ENCODE measurements at regions not wholly inside any gene's neighbourhood (a gene's known extent, or its start where the extent isn't known, plus 50 kb on each side); places are given as distances from the start of the nearest gene placed in this dataset.
"Not testable (repeated sequence)": the region's sequence is repeated elsewhere in the genome, so short reads cannot be mapped to it uniquely, and the experiment has no call there.

DNA sequence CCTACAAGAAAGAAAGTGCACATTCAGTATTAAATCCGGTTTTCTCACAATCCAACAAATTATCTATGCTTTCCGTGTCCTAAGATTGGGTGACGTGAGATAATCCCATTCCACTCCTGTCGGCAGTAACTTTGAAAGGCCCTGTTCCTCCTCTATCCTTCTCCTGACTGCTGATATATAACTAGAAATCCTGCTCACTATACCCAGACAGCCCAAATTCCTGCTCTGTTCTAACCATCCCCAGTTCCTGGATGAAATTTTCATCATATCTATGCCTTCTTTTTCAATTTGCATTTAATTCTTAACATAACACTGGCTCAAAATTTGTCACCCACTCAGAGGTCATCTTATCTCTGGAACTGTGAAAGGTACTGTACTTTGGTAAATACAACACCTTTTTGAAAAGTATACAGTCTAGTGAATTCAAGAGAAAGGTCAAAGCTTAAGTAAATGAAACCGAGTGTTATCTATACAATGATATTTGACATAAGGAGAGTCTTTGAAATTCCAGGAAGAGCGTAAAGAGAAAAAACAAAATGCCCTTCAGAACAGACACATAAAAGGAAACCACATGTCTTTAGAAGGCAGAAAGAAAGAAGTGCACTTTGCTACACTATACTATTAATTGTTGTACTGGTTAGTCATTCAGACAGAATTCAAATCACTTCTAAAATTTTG is 200.5 kb upstream of the NEGR1 start:
- DNase-seq: no peak

DNA sequence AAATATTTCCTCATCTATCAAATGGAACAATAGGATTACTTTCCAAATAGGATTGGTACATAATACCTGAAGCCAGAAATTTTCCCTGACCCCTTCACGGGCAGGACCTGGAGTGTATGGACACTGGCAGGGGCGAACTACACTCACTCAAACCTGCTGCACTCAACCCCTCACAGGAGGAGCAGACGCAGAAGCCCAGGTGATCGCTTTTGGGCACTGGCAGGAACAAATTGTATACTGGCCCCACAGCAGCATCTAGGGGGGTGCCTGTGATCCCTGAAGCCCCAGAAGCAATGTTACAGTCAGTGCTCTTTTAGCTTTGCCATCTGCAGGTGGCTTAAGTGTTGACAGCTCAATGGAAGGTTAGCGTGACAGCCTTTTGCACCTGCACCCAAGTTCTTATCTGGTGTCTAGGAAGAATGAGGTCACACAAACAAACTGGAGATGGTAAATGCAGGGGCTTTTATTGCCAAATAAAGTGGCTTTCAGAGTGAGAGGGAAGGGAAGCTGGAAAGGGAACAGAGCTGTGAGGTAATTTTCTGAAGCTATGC is 199.2 kb upstream of the NEGR1 start:
- DNase-seq: no peak

DNA sequence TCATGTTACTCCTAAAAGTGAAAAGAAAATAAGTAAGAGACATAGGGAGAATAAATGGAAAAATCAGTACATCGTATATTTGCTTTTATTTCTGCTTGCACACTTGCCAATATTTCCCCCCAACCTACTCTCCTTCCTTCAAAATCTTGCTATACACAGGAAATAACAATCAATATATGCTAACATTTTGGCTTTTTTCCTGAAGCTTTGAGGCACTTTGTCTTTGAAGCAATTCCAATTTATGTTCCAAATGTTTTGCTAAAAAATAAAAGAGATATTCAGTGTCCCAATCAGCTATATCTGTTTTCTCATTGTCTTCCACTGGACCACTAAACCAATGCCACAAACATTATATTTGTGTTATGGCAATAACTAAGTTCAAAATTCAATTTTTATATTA is 184.0 kb upstream of the NEGR1 start:
- DNase-seq: no peak

DNA sequence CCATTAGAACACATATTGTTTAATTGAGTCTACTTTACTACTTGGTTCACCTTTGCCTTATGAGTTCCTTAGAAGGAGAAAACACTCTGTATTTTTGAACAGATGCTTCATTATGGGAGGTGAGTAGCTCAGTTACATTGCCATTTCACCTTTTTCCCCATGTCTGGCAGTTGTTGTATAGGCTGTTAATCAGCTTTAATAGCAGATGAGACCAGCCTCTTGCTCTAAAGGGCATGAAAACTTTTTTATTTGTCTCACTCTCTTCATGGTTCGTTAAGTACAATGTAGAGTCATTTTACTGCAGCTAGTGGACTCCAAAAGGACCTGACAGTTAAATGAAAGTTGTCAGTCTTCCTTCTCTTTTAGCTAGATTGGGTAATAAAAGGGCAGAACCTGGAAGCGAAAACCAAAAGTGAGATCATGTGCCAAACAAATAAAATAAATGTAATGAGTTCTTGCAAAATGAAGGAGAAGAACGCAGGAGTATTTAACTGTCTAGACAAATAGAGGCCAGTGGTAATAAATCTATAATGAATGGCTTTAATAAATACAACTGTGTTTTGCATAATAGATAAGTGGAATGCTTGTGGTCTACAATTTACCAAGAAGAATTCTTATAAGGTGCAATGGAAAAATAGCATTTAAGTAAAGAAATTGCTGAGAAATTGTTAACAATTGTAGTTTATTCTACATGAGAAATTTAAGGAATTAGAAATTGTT is 180.0 kb upstream of the NEGR1 start:
- no peak for DNase-seq

DNA sequence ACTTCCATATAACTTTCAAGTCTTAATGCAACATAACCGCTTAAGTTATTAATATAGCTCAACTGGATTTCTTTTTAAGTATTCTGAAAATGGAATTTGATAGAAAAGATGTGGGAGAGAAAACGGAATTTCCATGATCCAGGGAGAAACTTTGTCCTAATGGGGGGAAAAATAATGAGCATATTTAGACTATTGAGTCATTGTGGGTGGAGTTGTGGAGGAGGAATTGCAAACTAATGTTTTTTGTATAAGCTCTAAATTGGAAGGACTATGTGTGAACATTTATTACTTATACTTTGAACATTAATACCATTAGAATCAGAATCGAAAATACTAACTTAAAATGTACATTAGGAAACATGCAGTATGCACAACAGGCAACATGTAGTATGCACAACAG is 159.9 kb upstream of the NEGR1 start:
- DNase-seq: no peak

DNA sequence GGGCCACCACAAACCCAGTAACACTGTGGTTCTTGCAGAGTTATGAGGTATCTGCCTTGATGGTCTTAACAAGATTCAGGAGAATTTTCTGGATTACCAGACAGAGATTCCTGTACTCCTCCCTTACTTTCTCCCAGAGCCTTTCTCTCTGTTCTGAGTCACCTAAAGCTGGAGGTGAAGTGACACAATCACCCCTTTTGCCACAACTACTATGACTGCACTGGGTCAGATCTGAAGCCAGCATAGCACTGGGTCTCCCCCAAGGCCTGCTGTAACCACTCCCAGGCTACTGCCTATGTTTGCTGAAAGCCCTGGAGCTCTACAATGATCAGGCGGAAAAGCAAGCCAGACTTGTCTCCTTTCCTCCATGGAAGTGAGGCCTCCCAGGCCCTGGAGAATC is 156.7 kb upstream of the NEGR1 start:
- no peak for DNase-seq

DNA sequence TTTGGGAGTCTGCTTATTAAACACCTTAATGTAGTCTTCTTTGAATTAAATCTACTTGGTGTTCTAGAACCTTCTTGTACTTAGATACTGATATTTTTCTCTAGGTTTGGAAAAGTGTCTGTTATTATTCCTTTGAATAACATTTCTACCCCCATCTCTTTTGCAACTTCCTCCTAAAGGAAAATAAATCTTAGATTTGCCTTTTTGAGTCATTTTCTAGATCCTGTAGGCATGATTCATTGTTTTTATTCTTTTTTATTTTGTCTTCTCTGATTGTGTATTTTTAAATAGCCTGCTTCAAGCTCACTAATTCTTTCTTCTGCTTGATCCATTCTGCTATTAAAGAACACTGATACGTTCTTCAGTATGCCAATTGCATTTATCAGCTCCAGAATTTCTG is 155.9 kb upstream of the NEGR1 start:
- DNase-seq: no peak

DNA sequence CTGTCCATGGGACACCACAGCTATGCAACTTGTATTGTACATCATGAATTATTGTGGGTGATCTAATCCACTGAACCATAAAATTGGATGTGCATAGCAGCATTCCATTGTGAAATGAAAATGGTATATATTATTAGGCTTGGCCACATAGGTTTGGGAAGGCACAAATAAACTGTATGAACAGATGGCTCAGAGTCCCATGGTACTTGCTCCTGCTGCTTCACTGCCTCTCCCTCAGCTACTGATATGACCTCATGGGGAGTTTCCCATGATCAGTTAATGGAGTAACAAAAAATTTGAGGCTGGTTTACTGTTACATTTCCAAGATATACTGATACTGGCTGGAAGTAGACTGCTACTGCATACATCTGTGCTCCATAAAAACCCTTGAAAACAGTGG is 152.7 kb upstream of the NEGR1 start:
- DNase-seq: peak; percentile 35

DNA sequence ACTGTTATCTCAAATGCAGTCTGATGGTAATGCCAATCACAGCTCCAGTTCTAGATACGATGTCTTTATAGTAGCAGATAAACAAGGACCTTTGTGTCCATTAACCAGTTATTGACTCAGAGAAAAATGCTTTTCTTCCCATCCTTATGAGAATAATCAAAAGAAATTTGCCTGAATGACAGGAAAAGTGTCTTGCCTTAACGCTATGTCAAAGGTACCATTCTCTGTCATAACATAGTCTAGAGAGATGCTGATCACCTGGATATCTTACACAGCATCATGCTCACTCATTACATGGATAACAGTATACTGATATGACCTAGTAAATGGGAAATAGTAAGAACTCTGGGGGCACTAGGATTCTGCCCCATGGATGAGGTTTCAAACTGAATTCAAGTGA is 151.7 kb upstream of the NEGR1 start:
- DNase-seq: no peak

DNA sequence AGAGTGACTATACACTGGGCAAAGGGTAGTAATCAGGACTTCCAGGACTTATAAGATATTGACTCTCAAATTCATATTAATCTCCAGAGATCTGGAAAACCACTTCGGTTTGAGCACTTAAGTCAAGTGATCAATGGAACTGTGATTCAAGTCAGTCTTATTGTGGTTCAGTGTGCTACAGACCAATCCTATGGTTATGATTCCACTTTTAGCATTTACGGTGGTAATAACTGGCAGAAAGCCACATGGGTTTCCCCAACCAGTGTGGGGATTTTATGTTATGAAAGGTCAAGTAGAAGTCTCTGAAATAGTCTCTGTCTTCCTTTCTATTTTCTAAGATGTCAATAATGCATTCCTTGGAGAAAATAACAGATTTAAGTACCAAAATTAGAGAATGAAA is 151.3 kb upstream of the NEGR1 start:
- DNase-seq: no peak

DNA sequence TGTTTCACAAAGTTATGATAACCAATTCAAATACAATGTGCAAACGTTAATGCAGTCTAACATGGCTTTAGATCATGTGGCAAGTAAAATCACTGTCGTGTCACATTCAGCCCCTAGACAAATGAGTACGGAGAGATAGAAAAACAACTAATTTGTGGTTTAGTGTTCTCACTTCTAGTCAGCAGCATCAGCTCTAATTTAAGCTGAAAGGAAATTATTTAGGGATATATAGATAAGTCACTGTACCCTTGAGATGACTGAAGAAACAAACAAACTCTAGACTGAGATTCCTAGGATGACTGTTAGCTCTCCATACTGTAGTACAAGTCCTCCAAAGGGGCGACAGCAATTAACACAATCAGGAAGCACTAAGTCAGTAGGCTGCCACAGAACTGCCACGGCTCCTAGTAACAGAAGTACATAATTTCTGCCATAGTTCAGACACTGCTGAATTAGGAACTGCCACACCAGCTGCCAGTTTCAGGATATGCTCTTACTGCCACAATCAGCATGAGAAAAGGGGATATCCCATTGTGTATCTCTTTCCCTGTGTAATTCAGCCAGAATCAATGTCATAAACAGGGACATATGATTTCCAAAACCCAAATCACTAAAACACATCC is 150.4 kb upstream of the NEGR1 start:
- DNase-seq: no peak

DNA sequence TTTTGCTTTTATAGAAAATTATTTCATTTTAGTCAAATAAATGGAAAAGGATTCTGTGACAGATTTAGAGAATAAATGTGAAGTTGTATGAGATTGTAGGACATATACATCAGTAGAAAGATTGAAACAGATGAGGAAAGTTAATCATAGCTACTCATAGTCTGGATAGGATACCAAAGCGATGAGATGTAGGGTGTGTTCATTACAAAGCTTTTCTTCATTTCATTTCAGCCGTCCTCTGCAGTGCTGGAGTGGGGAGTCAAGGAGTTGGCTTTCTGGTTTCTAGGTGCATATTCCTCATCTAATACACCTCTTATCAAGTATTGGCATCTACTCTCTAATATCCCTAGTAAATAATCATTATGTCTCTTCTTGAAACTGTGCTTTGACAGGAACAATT is 149.5 kb upstream of the NEGR1 start:
- DNase-seq: no peak

DNA sequence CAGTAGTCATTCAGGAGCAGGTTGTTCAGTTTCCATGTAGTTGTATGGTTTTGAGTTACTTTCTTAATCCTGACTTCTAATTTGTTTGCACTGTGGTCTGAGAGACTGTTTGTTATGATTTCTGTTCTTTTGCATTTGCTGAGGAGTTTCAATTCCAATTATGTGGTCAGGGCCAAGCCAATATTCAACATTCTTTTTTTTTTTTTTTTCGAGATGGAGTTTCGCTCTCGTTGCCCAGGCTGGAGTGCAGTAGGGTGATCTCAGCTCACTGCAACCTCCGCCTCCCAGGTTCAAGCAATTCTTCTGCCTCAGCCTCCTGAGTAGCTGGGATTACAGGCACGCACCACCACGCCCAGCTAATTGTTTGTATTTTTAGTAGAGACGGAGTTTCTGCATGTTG is 145.9 kb upstream of the NEGR1 start:
- DNase-seq: not testable (repeated sequence)

DNA sequence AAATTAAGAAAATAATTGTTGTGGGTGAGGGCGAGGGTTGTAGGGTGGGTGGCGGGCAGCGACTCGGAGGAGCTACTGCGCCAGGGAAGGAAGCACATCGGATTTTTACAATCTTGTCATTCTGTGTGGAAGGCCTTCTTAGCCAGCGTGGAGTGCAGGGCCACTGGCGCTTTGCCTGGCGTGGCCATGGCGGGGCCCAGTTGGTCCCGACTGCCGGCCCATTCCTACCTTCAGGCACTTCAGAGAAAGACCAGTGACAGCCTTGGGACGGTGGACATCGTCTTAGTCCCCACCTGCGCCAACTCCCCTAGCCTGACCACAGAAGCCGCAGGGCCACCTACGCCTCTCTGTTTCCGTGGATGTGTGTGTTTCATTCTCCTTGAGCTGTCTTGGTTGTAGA is 136.9 kb upstream of the NEGR1 start:
- no peak for DNase-seq

DNA sequence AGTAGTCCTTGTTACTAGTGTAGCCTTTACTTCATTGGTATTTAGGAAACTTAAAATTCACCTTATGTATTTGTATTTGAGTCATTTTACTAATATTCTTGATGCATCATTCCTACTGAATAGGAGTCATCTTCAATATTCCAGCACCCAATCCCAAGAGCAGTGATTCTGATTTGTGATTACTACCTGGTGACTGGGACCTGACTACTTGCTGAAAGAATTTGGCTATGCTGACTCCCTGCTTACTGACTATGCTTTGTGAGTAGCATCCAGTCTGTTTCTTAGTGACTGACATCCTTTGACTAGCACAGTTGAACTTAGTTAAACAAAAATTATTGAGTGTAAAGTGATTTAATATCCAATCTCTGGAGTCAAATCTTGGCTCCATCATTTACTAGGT is 129.9 kb upstream of the NEGR1 start:
- no peak for DNase-seq

DNA sequence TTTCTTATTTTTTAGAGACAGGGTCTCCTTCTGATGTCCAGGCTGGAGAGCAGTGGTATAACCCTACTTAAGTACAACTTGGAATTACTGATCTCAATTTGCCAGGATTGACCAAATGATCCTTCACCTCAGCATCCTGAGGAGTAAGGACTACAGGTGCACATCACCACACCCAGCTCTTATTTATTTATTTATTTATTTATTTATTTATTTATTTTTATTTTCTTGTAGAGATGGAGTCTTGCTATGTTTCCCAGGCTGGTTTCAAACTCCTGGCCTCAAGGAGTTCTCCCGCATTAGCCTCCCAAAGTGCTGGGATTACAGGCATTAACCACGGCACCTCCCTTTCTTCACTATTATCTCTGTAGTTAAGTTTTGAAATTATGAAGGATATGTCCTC is 117.5 kb upstream of the NEGR1 start:
- no peak for DNase-seq

DNA sequence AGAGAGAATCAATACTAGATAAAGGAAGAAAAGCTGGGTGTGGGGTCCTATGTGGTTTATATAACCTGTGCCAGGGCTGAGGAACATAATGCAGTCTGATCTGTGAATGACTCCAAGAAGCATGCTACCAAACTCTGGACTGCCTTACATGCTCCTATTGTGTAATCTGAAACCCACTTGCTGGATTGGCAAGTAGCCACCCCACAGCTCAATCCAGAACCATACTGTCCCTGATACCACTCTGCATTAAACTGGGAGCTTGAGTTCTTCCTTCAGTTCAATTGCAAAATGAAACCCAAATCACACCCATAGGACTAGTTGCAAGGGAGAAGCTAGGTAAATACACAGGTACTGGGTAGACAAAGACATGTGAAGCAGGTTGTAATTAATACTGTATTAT is 115.4 kb upstream of the NEGR1 start:
- peak; percentile 3 for DNase-seq

DNA sequence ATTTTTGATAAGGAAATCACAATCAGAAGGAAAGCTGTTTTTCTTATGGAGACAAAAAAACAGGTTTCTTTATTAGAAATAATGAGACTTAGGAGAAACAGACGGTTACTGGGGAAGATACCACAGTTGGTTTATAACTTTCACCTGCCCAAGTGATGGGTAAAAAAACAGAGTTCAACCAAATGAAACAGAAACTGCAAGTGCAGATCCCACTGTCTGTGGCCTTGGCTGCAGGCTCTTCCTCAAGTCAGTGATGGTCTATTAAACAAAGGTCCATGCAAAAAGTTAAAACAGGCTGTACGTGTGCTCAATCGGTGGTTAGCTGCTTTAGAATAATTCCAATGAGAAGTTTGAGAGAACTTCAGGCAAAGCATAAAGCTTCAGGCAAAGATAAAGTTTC is 112.1 kb upstream of the NEGR1 start:
- DNase-seq: no peak

DNA sequence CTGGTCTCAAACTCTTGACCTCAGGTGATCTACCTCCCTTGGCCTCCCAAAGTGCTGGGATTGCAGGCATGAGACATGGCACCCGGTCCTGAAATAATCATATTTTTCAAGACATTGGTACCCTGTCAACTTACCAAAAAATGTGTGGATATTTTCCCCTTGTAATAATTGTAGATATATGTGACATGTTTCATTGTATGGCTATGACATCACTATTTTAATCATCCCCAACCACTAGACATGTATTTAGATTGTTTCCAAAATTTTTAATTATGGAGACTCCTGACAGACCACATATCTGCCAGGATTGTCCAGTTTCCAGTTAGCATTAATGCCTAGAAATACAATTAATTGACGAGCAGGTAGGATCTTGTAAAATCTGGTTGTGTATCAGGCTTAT is 96.7 kb upstream of the NEGR1 start:
- no peak for DNase-seq

DNA sequence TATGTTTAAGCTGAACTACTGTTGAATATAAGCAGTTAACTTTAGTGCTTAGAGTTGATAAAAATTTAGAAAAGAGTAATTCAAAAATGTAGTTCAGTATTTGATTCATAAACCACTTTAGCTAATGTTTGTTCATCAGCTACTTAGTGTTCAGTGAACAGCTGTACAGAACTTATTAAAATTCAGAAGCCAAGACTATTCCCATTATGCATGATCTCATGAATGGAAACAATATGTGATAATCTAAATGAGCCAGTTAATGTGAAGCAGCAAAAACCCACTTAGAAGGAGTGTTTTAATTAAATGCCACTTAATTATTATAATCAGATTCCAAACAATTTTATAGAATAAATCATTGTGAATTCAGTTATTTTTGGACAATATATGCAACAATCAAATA is 92.9 kb upstream of the NEGR1 start:
- DNase-seq: no peak

DNA sequence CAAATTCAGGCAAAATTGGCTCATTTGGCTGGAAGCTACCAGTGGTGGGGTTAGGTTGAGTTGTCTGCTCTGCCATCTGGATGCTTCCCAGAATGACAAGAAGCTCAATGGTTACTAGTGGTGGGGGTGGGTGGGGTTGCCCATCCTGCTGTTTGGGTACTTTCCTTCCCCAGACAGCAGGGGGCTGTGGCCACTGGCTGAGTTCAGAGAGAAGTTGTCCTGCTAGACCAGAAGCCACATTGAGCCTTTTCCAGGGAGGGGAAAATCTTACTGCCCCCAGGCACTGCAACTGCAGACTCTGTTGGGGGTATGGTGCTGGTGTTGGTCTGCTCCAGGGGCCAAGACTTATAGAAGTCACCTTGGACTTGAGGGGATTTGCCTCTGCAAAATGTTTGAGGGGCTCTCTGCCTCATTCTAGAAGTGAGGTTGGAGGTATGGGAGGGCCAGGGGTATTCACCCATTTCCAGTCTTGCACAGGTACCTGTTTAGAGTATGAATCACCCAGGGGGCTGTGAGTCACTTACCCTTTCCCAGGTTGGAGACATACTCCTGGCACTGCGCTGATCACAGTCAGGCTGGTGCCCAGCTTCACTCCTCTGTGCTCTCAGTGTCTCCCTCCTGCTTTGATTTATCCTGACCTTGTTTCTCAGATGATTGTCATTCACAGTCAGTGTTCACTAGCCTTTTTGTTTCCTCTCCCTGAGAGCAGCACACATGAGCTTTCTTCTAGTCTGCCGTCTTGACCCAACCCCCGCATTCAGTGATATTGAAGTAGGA is 89.1 kb upstream of the NEGR1 start:
- no peak for DNase-seq

DNA sequence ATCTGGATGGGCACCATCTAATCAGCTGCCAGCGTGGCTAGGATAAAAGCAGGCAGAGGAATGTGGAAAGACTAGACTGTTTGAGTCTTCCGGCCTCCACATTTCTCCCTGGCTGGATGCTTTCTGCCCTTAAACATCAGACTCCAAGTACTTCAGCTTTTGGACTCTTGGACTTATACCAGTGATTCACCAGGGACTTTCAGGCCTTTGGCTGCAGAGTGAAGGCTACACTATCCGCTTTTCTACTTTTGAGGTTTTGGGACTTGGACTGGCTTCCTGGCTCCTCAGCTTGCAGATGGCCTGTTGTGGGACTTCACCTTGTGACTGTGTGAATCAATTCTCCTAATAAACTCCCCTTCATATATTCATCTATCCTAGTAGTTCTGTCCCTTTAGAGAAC is 88.5 kb upstream of the NEGR1 start:
- not testable (repeated sequence) for DNase-seq

DNA sequence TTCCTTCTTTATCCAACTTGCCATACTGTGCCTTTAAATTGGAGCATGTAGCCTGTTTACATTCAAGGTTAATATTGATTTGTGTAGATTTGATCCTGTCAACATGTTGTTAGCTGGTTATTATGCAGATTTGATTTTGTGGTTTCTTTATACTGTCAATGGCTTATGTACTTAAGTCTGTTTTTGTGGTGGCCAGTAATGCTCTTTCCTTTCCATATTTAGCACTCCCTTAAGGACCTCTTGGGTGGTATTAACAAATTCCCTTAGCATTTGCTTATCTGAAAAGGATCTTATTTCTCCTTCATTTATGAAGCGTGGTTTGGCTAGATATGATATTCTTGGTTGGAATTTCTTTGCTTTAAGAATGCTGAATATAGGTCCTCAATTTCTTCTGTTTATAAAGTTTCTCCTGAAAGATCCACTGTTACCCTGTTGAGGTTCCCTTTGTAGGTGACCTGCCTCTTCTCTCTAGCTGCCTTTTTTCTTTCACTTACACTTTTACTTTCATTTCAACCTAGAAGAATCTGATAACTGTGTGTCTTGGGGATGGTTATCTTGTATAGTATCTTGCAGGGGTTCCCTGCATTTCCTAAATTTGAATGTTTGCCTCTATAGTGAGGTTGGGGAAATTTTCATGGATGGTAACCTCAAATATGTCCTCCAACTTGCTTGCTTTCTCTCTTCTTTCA is 86.9 kb upstream of the NEGR1 start:
- no peak for DNase-seq
